Trophoblast cell (in vitro differentiated cells and primary cell): ENCODE measurements at regions not wholly inside any gene's neighbourhood (a gene's known extent, or its start where the extent isn't known, plus 50 kb on each side); places are given as distances from the start of the nearest gene placed in this dataset.

Experiments
- DNase-seq, 2 donors: peaks; one replicate each; pipeline ENCODE4 v3.0.0-alpha.2; 2016
- H2AFZ ChIP-seq: 2 replicates; pipeline ENCODE4 v1.6.1; 2013; ENCODE audit warnings: low read length, moderate library complexity, mild to moderate bottlenecking; ENCODE audit not compliant: insufficient read depth, poor library complexity
- H2AK5ac ChIP-seq: 2 replicates; pipeline ENCODE4 v1.6.1; 2013; ENCODE audit warnings: mild to moderate bottlenecking, low read length
- H2BK120ac ChIP-seq: 2 replicates; pipeline ENCODE4 v1.6.1; 2013; ENCODE audit warnings: low read length, mild to moderate bottlenecking, moderate library complexity; ENCODE audit not compliant: insufficient read depth, poor library complexity
- H2BK12ac ChIP-seq: 2 replicates; pipeline ENCODE4 v1.6.1; 2013; ENCODE audit warnings: mild to moderate bottlenecking, low read length, moderate library complexity
- H2BK5ac ChIP-seq: 2 replicates; pipeline ENCODE4 v1.6.1; 2013; ENCODE audit warnings: low read length, low read depth, moderate library complexity, mild to moderate bottlenecking; ENCODE audit not compliant: poor library complexity
- H3K14ac ChIP-seq: 2 replicates; pipeline ENCODE4 v1.6.1; 2013; ENCODE audit warnings: mild to moderate bottlenecking, low read length
- H3K18ac ChIP-seq: 2 replicates; pipeline ENCODE4 v1.6.1; 2013; ENCODE audit warnings: mild to moderate bottlenecking, low read length
- H3K23ac ChIP-seq: 2 replicates; pipeline ENCODE4 v1.6.1; 2013; ENCODE audit warnings: low read length
- H3K27ac ChIP-seq: 2 replicates; pipeline ENCODE4 v1.5.1; 2013; ENCODE audit warnings: low read depth, mild to moderate bottlenecking, inconsistent platforms, low read length, moderate library complexity
- H3K27me3 ChIP-seq: 2 replicates; pipeline ENCODE4 v1.6.1; 2013; ENCODE audit warnings: inconsistent platforms, mild to moderate bottlenecking, low read length, moderate library complexity; ENCODE audit not compliant: insufficient read depth
- H3K36me3 ChIP-seq, 2 experiments: 1 replicate in 1 of 2; 2 replicates in 1 of 2; pipeline ENCODE4 v1.6.1; 2013; ENCODE audit warnings: low read length in 2 of 2, mild to moderate bottlenecking in 2 of 2, moderate library complexity in 1 of 2; ENCODE audit not compliant: insufficient read depth in 2 of 2, control insufficient read depth in 1 of 2
- H3K4ac ChIP-seq: 2 replicates; pipeline ENCODE4 v1.6.1; 2013; ENCODE audit warnings: low read depth, mild to moderate bottlenecking, low read length, moderate library complexity
- H3K4me1 ChIP-seq, 2 experiments: 1 replicate in 1 of 2; 2 replicates in 1 of 2; pipeline ENCODE4 v1.6.1; 2013; ENCODE audit warnings: low read length in 2 of 2, mild to moderate bottlenecking in 2 of 2, moderate library complexity in 1 of 2; ENCODE audit not compliant: insufficient read depth in 2 of 2, control insufficient read depth in 1 of 2
- H3K4me2 ChIP-seq: 2 replicates; pipeline ENCODE4 v1.6.1; 2013; ENCODE audit warnings: inconsistent platforms, mild to moderate bottlenecking, low read length, moderate library complexity
- H3K4me3 ChIP-seq: 2 replicates; pipeline ENCODE4 v1.5.1; 2013; ENCODE audit warnings: mild to moderate bottlenecking, low read depth, low read length, inconsistent platforms
- H3K79me1 ChIP-seq: one replicate; pipeline ENCODE4 v1.6.1; 2013; ENCODE audit warnings: low read length
- H3K79me2 ChIP-seq: 2 replicates; pipeline ENCODE4 v1.6.1; 2013; ENCODE audit warnings: low read length, mild to moderate bottlenecking; ENCODE audit not compliant: control insufficient read depth, insufficient read depth, poor library complexity
- H3K9ac ChIP-seq: 2 replicates; pipeline ENCODE4 v1.6.1; 2013; ENCODE audit warnings: mild to moderate bottlenecking, low read length
- H3K9me3 ChIP-seq: 2 replicates; pipeline ENCODE4 v1.6.1; 2013; ENCODE audit warnings: low read depth, mild to moderate bottlenecking, control low read depth, inconsistent platforms, low read length; ENCODE audit not compliant: insufficient read depth
- H4K12ac ChIP-seq: 2 replicates; pipeline ENCODE4 v1.6.1; 2013; ENCODE audit warnings: low read depth, mild to moderate bottlenecking, low read length, moderate library complexity
- H4K8ac ChIP-seq: 2 replicates; pipeline ENCODE4 v1.6.1; 2013; ENCODE audit warnings: low read depth, mild to moderate bottlenecking, low read length, moderate library complexity
- H4K91ac ChIP-seq: one replicate; pipeline ENCODE4 v1.6.1; 2013; ENCODE audit warnings: low read depth, mild to moderate bottlenecking, low read length, moderate library complexity
- WGBS: extraction: QIAGEN DNeasy Blood & Tissue Kit; methylation state at CpG from one replicate; pipeline ENCODE4 v1.1.7; 2013; ENCODE audit warnings: missing lambda C conversion rate; ENCODE audit not compliant: insufficient read length, insufficient coverage; ENCODE audit errors: extremely low coverage; 5-methylcytosine and 5-hydroxymethylcytosine counted together

- Histone ChIP-seq H3K4ac (no peak overlapping the region), H2BK12ac (no peak overlapping the region), H4K12ac (no peak overlapping the region), H3K27ac (no peak overlapping the region), H2BK5ac (no peak overlapping the region), H3K4me2 (no peak overlapping the region), H3K4me1 (peaks cover 0 to 2% of the 10 kb centered on the region in 2 experiments), H4K91ac (no peak overlapping the region), H3K79me2 (no peaks in the 10 kb centered on the region), H3K9me3 (peaks cover 2% of the 10 kb centered on the region), H3K36me3 (no peaks in the 10 kb centered on the region), H2AK5ac (no peak overlapping the region), H3K23ac (no peak overlapping the region), H3K27me3 (no peaks in the 10 kb centered on the region), H2BK120ac (no peak overlapping the region), H3K14ac (no peak overlapping the region), H4K8ac (no peak overlapping the region), H3K9ac (no peak overlapping the region), H3K18ac (no peak overlapping the region), H2AFZ (no peak overlapping the region), H3K4me3 (no peak overlapping the region), H3K79me1 (no peaks in the 10 kb centered on the region)
- no CpG with 5 or more reads among the region's 16 CpGs for WGBS
- DNase-seq, result no peak
Measured at GRCh38 chr6:220721-221475, 71.4 kb upstream of the DUSP22 start.

- H3K4me1 ChIP-seq, result peaks cover 0 to 2% of the 10 kb centered on the region in 2 experiments
- H3K4me3 ChIP-seq, result no peak overlapping the region
- peaks cover 2% of the 10 kb centered on the region for H3K9me3 ChIP-seq
- H3K18ac ChIP-seq, result no peak overlapping the region
- no peak overlapping the region for H2AK5ac ChIP-seq
- WGBS, result 100% methylated on average over 3 of the region's 14 CpGs
- H3K79me2 ChIP-seq, result no peaks in the 10 kb centered on the region
- no peak overlapping the region for H2AFZ ChIP-seq
- no peak overlapping the region for H4K8ac ChIP-seq
- no peak overlapping the region for H3K27ac ChIP-seq
- no peak overlapping the region for H2BK5ac ChIP-seq
- H3K23ac ChIP-seq, result no peak overlapping the region
- H3K36me3 ChIP-seq, result no peaks in the 10 kb centered on the region
- no peak overlapping the region for H3K4me2 ChIP-seq
- no peak overlapping the region for H3K4ac ChIP-seq
- H2BK12ac ChIP-seq, result no peak overlapping the region
- no peak overlapping the region for H3K14ac ChIP-seq
- H3K79me1 ChIP-seq, result no peaks in the 10 kb centered on the region
- H3K27me3 ChIP-seq, result no peaks in the 10 kb centered on the region
- no peak for DNase-seq
- H4K91ac ChIP-seq, result no peak overlapping the region
- no peak overlapping the region for H2BK120ac ChIP-seq
- H4K12ac ChIP-seq, result no peak overlapping the region
- no peak overlapping the region for H3K9ac ChIP-seq
Measured at GRCh38 chr6:221531-222349, 70.5 kb upstream of the DUSP22 start.

DNA sequence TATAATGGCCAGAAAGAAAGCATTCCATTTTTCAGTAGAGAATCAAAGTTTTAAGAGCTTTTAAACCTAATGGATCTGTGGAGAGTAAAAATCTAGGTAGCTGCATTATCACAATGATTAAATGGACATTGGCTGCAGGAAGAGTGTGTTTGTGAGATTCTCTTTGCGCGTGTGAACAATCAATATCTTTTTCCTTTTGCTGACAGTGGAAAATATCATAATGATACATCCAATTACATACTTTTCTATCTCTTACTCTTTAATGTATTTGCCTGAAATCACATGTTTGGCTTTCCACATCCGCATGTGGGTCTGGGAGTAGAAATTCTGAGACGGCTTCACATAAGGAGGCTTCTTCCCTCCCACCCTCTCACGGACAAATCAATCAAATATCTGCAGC, 69.8 kb upstream of the DUSP22 start:
- H4K12ac ChIP-seq, result no peak overlapping the region
- DNase-seq, result no peak
- H3K27me3 ChIP-seq, result no peaks in the 10 kb centered on the region
- no peak overlapping the region for H2BK12ac ChIP-seq
- H3K9me3 ChIP-seq, result peaks cover 2% of the 10 kb centered on the region
- no peak overlapping the region for H3K4ac ChIP-seq
- H3K79me1 ChIP-seq, result no peaks in the 10 kb centered on the region
- no peak overlapping the region for H2AK5ac ChIP-seq
- no peak overlapping the region for H2BK120ac ChIP-seq
- H4K8ac ChIP-seq, result no peak overlapping the region
- H3K23ac ChIP-seq, result no peak overlapping the region
- no peak overlapping the region for H2BK5ac ChIP-seq
- H3K36me3 ChIP-seq, result no peaks in the 10 kb centered on the region
- no peak overlapping the region for H3K14ac ChIP-seq
- no peaks in the 10 kb centered on the region for H3K79me2 ChIP-seq
- no CpG with 5 or more reads among the region's 5 CpGs for WGBS
- H3K9ac ChIP-seq, result no peak overlapping the region
- H3K27ac ChIP-seq, result no peak overlapping the region
- H4K91ac ChIP-seq, result no peak overlapping the region
- H3K4me1 ChIP-seq, result peaks cover 0 to 2% of the 10 kb centered on the region in 2 experiments
- H3K18ac ChIP-seq, result no peak overlapping the region
- no peak overlapping the region for H3K4me3 ChIP-seq
- no peak overlapping the region for H2AFZ ChIP-seq
- no peak overlapping the region for H3K4me2 ChIP-seq

- Histone ChIP-seq H3K79me2 (no peaks in the 10 kb centered on the region), H3K23ac (no peak overlapping the region), H3K18ac (no peak overlapping the region), H3K4me1 (peaks cover 0 to 2% of the 10 kb centered on the region in 2 experiments), H3K9me3 (peaks cover 2% of the 10 kb centered on the region), H4K8ac (no peak overlapping the region), H3K27ac (no peak overlapping the region), H4K12ac (no peak overlapping the region), H3K4me3 (no peak overlapping the region), H2AK5ac (no peak overlapping the region), H2BK12ac (no peak overlapping the region), H2BK5ac (no peak overlapping the region), H4K91ac (no peak overlapping the region), H3K79me1 (no peaks in the 10 kb centered on the region), H3K9ac (no peak overlapping the region), H2AFZ (no peak overlapping the region), H3K4ac (no peak overlapping the region), H3K4me2 (no peak overlapping the region), H3K27me3 (no peaks in the 10 kb centered on the region), H3K36me3 (no peaks in the 10 kb centered on the region), H3K14ac (no peak overlapping the region), H2BK120ac (no peak overlapping the region)
- DNase-seq, result no peak
- WGBS, result no CpG with 5 or more reads among the region's 9 CpGs
Measured at GRCh38 chr6:223136-223535, 69.2 kb upstream of the DUSP22 start.
